ENCODE measurements at regions not wholly inside any gene's neighbourhood (a gene's known extent, or its start where the extent isn't known, plus 50 kb on each side); places are given as distances from the start of the nearest gene placed in this dataset.

DNA sequence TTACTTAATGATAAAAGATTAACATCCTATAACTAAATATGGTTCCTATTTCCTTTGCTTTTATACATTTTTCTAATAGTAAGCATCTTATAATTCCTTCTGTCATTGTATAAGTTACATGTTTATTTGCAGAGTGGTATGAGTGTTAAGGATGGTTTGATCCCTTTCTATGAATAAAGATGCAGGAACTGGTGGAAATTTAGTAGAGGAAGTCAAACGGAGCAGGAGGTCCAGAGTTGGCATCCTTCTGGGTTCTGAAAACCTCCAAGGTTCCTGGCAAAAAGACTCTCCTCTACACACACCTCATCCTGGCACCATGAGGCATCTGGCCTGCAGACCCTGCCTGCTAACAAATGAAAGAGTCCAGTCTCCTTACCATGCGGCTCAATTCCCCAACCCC, 296.8 kb downstream of the SOX9 start (continued):
- TF ChIP-seq, protein P1, sequence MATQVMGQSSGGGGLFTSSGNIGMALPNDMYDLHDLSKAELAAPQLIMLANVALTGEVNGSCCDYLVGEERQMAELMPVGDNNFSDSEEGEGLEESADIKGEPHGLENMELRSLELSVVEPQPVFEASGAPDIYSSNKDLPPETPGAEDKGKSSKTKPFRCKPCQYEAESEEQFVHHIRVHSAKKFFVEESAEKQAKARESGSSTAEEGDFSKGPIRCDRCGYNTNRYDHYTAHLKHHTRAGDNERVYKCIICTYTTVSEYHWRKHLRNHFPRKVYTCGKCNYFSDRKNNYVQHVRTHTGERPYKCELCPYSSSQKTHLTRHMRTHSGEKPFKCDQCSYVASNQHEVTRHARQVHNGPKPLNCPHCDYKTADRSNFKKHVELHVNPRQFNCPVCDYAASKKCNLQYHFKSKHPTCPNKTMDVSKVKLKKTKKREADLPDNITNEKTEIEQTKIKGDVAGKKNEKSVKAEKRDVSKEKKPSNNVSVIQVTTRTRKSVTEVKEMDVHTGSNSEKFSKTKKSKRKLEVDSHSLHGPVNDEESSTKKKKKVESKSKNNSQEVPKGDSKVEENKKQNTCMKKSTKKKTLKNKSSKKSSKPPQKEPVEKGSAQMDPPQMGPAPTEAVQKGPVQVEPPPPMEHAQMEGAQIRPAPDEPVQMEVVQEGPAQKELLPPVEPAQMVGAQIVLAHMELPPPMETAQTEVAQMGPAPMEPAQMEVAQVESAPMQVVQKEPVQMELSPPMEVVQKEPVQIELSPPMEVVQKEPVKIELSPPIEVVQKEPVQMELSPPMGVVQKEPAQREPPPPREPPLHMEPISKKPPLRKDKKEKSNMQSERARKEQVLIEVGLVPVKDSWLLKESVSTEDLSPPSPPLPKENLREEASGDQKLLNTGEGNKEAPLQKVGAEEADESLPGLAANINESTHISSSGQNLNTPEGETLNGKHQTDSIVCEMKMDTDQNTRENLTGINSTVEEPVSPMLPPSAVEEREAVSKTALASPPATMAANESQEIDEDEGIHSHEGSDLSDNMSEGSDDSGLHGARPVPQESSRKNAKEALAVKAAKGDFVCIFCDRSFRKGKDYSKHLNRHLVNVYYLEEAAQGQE (IDR thresholded peaks at IDR 0.05; ENCODE audit: unreplicated experiment) = no peak
- TF ChIP-seq, protein P2, sequence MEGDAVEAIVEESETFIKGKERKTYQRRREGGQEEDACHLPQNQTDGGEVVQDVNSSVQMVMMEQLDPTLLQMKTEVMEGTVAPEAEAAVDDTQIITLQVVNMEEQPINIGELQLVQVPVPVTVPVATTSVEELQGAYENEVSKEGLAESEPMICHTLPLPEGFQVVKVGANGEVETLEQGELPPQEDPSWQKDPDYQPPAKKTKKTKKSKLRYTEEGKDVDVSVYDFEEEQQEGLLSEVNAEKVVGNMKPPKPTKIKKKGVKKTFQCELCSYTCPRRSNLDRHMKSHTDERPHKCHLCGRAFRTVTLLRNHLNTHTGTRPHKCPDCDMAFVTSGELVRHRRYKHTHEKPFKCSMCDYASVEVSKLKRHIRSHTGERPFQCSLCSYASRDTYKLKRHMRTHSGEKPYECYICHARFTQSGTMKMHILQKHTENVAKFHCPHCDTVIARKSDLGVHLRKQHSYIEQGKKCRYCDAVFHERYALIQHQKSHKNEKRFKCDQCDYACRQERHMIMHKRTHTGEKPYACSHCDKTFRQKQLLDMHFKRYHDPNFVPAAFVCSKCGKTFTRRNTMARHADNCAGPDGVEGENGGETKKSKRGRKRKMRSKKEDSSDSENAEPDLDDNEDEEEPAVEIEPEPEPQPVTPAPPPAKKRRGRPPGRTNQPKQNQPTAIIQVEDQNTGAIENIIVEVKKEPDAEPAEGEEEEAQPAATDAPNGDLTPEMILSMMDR (conservative IDR thresholded peaks at IDR 0.05; ENCODE audit: low read depth in 2 of 2) = no peak
- no peak for TF ChIP-seq POLR2AphosphoS5 (IDR thresholded peaks at IDR 0.05; ENCODE audit: low read depth)
- no peak for TF ChIP-seq JUNB (IDR thresholded peaks at IDR 0.05; ENCODE audit: unreplicated experiment)
- TF ChIP-seq EZH2phosphoT487 (IDR thresholded peaks at IDR 0.05; ENCODE audit: unreplicated experiment) = no peak
- no peak for TF ChIP-seq CREB1 (CRISPR knock-in tag; IDR thresholded peaks at IDR 0.05; ENCODE audit: low read depth)
- no peak for TF ChIP-seq STAT1 (IDR thresholded peaks at IDR 0.05; ENCODE audit: unreplicated experiment)
- TF ChIP-seq NANOG (IDR thresholded peaks at IDR 0.05; ENCODE audit: borderline replicate concordance) = no peak

DNA sequence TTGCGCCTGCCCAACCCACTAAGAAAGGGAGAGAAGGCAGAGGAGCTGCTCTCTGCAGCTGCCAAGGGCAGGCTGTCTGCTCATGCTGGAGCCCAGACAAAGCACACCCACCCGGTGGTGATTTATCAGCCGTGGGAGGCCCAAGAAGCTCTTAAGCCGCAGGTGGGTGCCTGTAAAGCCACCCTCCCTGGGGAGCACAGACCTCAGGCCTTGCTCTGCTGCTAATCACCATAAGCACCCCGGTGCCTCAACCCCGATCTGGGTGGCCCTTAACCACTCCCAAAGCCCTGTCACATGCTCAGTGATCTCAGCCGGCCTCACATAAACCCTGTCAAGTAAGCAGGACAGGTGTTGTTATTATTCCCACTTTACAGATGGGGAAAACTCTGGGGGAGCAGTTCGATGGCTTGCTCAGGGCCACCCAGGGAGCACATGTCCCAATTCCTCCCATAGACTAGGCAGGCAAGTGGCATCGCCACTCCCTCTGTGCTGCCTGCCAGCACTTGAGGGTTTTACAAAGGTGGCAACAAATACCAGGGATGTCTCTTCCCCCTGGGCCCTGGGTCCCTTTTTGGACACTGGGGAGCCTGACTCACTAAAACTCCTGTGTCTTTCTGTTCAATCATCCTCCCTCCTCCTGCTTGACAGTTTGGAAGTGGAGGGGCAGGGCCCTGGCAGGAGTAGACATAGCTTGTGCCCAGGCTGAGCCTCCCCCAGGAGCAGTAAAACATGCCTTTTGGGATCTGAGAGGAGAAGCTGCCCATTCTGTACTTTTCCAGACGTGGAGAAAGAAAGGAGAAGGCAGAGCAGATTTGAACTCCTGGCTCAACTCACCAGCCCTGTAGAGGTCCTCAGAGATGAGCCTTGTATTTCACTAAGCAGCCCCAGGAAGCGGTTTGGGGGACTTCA, 299.3 kb downstream of the SOX9 start:
- no peaks in the 10 kb centered on the region for H3K4me1 ChIP-seq (ENCODE audit: insufficient read depth)
- H3K9me2 ChIP-seq (ENCODE audit: insufficient read depth) = no peaks in the 10 kb centered on the region; the same call in 1 of the 2 replicates
- H3F3A ChIP-seq (replicated peaks; ENCODE audit: low read depth) = no peaks in the 10 kb centered on the region
- Mint-ChIP-seq H3K9me3 (peaks cover 22% of the 10 kb centered on the region), H3K27ac (no peak overlapping the region), H3K4me1 (peaks cover 17% of the 10 kb centered on the region), H3K4me3 (no peak overlapping the region), H3K27me3 (ENCODE audit: insufficient read depth, low read depth, poor library complexity) (peaks cover 2% of the 10 kb centered on the region), H3K36me3 (ENCODE audit: low read depth) (peaks cover 16% of the 10 kb centered on the region)
- no peak overlapping the region for H3K4me3 ChIP-seq
- no peaks in the 10 kb centered on the region for H3K27me3 ChIP-seq (ENCODE audit: insufficient read depth)
- no peak for TF ChIP-seq POLR2AphosphoS5 (IDR thresholded peaks at IDR 0.05; ENCODE audit: low read depth)
- TF ChIP-seq STAT1 (IDR thresholded peaks at IDR 0.05; ENCODE audit: unreplicated experiment) = no peak
- no peak for TF ChIP-seq EZH2phosphoT487 (IDR thresholded peaks at IDR 0.05; ENCODE audit: unreplicated experiment)
- TF ChIP-seq ZNF114 (CRISPR knock-in tag; IDR thresholded peaks at IDR 0.05) = no peak
- TF ChIP-seq, protein P1 (IDR thresholded peaks at IDR 0.05; ENCODE audit: unreplicated experiment) = no peak
- DNase-seq (ENCODE audit: low spot score) (no peak), ATAC-seq (no peak)
- H3K79me2 ChIP-seq (replicated peaks; ENCODE audit: insufficient read depth) = no peaks in the 10 kb centered on the region
- no peak overlapping the region for H3K4me2 ChIP-seq
- 0 out of 2 replicates have a peak, but pooled peaks cover 5% of the 10 kb centered on the region for H3K36me3 ChIP-seq (ENCODE audit: insufficient read depth)
- no peak overlapping the region for H3K27ac ChIP-seq (ENCODE audit: low read depth)
- H4K20me1 ChIP-seq (replicated peaks; ENCODE audit: insufficient read depth) = no peaks in the 10 kb centered on the region
- no peak overlapping the region for H2AFZ ChIP-seq

All from GM23338 (cell line).